ENCODE measurements at regions not wholly inside any gene's neighbourhood (a gene's known extent, or its start where the extent isn't known, plus 50 kb on each side); places are given as distances from the start of the nearest gene placed in this dataset.

DNA sequence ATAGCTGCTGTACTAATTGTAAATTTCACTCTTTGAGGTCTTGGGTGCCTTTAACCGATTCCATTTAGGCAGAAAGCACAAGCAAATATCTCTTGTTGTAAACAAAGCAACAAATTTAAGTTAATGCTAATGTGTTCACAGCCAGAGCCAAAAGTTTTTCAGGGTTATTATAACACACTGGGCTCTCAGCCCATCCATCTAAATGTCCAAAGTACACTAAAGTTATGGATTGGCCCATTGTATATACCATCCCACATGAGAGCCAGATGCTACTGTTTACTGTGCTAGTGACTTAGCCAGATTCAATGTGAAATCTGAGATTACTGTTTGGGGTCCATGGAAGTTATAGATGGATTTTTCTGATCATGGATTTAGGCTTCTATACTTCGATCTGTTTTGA is 186.7 kb downstream of the LARP7 start:
- H2BK20ac ChIP-seq (ENCODE audit: low read depth, low read length, poor library complexity, severe bottlenecking) = no peak overlapping the region
- H3K9ac ChIP-seq (ENCODE audit: extremely low read depth, insufficient read length, low read length) = no peak overlapping the region
- H3K18ac ChIP-seq (ENCODE audit: insufficient read length, low read depth, low read length) = no peak overlapping the region
- no peak overlapping the region for H3K4me2 ChIP-seq (ENCODE audit: insufficient read depth, insufficient read length, low read length)
- no peak overlapping the region for H3K27ac ChIP-seq (ENCODE audit: insufficient read length, low read depth, low read length)
- no peak overlapping the region for H3K23ac ChIP-seq (ENCODE audit: insufficient read length, low read depth, low read length)
- H3K14ac ChIP-seq (ENCODE audit: insufficient read depth, low read length) = no peak overlapping the region
- H3K27me3 ChIP-seq (ENCODE audit: insufficient read depth, low read length) = no peaks in the 10 kb centered on the region
- no peak overlapping the region for H2BK12ac ChIP-seq (ENCODE audit: insufficient read length, low read depth, low read length)
- no peaks in the 10 kb centered on the region for H4K20me1 ChIP-seq (ENCODE audit: control insufficient read depth, insufficient read depth, insufficient read length)
- DNase-seq = no peak
- H4K8ac ChIP-seq (replicated peaks; ENCODE audit: insufficient read length, low read depth, low read length) = no peak overlapping the region
- no peak overlapping the region for H2BK15ac ChIP-seq (ENCODE audit: low read depth, low read length)
- H3K56ac ChIP-seq (ENCODE audit: insufficient read length, low read depth, low read length) = no peak overlapping the region
- H4K91ac ChIP-seq (ENCODE audit: insufficient read length, low read depth, low read length) = no peak overlapping the region
- H4K5ac ChIP-seq (ENCODE audit: insufficient read length, low read depth, low read length) = no peak overlapping the region
- H2AK5ac ChIP-seq (ENCODE audit: insufficient read length, low read length) = no peak overlapping the region
- no peaks in the 10 kb centered on the region for H3K79me1 ChIP-seq (ENCODE audit: insufficient read depth, low read depth, low read length, poor library complexity, severe bottlenecking)
- Mint-ChIP-seq H3K36me3 (ENCODE audit: insufficient read depth in 1 of 3, low read depth in 3 of 3) (peaks cover 15 to 44% (median 39%) of the 10 kb centered on the region in 3 experiments), H3K27ac (no peak overlapping the region), H3K4me1 (peaks cover 5 to 8% of the 10 kb centered on the region in 2 experiments), H3K4me3 (no peak overlapping the region), H3K27me3 (ENCODE audit: low read depth) (no peaks in the 10 kb centered on the region), H3K9me3 (peaks cover 4 to 7% of the 10 kb centered on the region in 2 experiments; a peak in 3 of 5 replicates)
- H3K9me3 ChIP-seq (ENCODE audit: control insufficient read depth, low read depth, low read length) = no peaks in the 10 kb centered on the region
- WGBS (ENCODE audit: extremely low coverage, insufficient read length, low lambda C conversion rate) = no CpG with 5 or more reads among the region's 2 CpGs
- H3T11ph ChIP-seq (ENCODE audit: low read length) = no peak overlapping the region
- no peaks in the 10 kb centered on the region for H3K23me2 ChIP-seq (ENCODE audit: insufficient read length, low read depth, low read length, poor library complexity, severe bottlenecking)
- H2AFZ ChIP-seq (ENCODE audit: low read length) = no peak overlapping the region
- no peak for TF ChIP-seq CTCF (conservative IDR thresholded peaks at IDR 0.05)
- H3K79me2 ChIP-seq (ENCODE audit: insufficient read depth, low read length) = no peaks in the 10 kb centered on the region
- H3K4ac ChIP-seq (ENCODE audit: low read depth, low read length) = no peak overlapping the region
- H2BK5ac ChIP-seq (ENCODE audit: insufficient read length, low read length) = no peak overlapping the region
- H2BK120ac ChIP-seq (ENCODE audit: low read depth, low read length, poor library complexity, severe bottlenecking) = no peak overlapping the region
- H3K4me1 ChIP-seq (ENCODE audit: insufficient read depth, low read length) = no peaks in the 10 kb centered on the region

Data from H9 (cell line).